Smooth muscle cell (in vitro differentiated cells): ENCODE measurements at regions not wholly inside any gene's neighbourhood (a gene's known extent, or its start where the extent isn't known, plus 50 kb on each side); places are given as distances from the start of the nearest gene placed in this dataset.

Experiments
- DNase-seq: peaks from one replicate; lab custom pipeline; 2025; ENCODE audit not compliant: unreplicated experiment; lab: John Stamatoyannopoulos, UW
- H2AFZ ChIP-seq: fragments of 200-600 bp; sonication (generic); 2 replicates; pipeline ENCODE4 v1.6.0; 2016; ENCODE audit warnings: antibody characterized with exemption, low read depth, mild to moderate bottlenecking
- H3F3A ChIP-seq: fragments of 200-600 bp; sonication (generic); 2 replicates; pipeline ENCODE4 v1.6.0; 2017; ENCODE audit warnings: antibody characterized with exemption, low read depth
- H3K27ac ChIP-seq: fragments of 200-600 bp; sonication (generic); 2 replicates; pipeline ENCODE4 v1.5.1; 2016; ENCODE audit warnings: low read depth, mild to moderate bottlenecking
- H3K27me3 ChIP-seq: fragments of 200-600 bp; sonication (generic); 2 replicates; pipeline ENCODE4 v1.6.1; 2016; ENCODE audit warnings: low read depth, mild to moderate bottlenecking
- H3K36me3 ChIP-seq: fragments of 200-600 bp; sonication (generic); 2 replicates; pipeline ENCODE4 v1.5.1; 2016; ENCODE audit warnings: low read depth
- H3K4me1 ChIP-seq: fragments of 200-600 bp; sonication (generic); 2 replicates; pipeline ENCODE4 v1.5.1; 2016; ENCODE audit warnings: low read depth
- H3K4me2 ChIP-seq: fragments of 200-600 bp; sonication (generic); 2 replicates; pipeline ENCODE4 v1.6.0; 2016; ENCODE audit warnings: mild to moderate bottlenecking
- H3K4me3 ChIP-seq: fragments of 200-600 bp; sonication (generic); 2 replicates; pipeline ENCODE4 v1.5.1; 2016; ENCODE audit warnings: mild to moderate bottlenecking
- H3K79me2 ChIP-seq: fragments of 200-600 bp; sonication (generic); 2 replicates; pipeline ENCODE4 v1.6.0; 2016; ENCODE audit warnings: low read depth, mild to moderate bottlenecking
- H3K9ac ChIP-seq: fragments of 200-600 bp; sonication (generic); 2 replicates; pipeline ENCODE4 v1.6.0; 2016; ENCODE audit warnings: low read depth
- H3K9me3 ChIP-seq: fragments of 200-600 bp; sonication (generic); replicated peaks from 2 replicates; pipeline ENCODE4 v1.5.1; 2016; ENCODE audit warnings: low read depth
- H4K20me1 ChIP-seq: fragments of 200-600 bp; sonication (generic); 2 replicates; pipeline ENCODE4 v1.6.0; 2016; ENCODE audit warnings: low read depth
- WGBS: methylation state at CpG from one replicate; pipeline ENCODE4 v1.1.7; 2016; ENCODE audit warnings: low lambda C conversion rate; 5-methylcytosine and 5-hydroxymethylcytosine counted together
- TF ChIP-seq, protein P1 (sequence below): fragments of 200-600 bp; sonication (generic); IDR thresholded peaks from 2 replicates; pipeline ENCODE4 v1.5.1; 2017; ENCODE audit warnings: borderline replicate concordance, mild to moderate bottlenecking, antibody characterized with exemption; ENCODE audit not compliant: insufficient read depth, poor library complexity, severe bottlenecking

DNA sequence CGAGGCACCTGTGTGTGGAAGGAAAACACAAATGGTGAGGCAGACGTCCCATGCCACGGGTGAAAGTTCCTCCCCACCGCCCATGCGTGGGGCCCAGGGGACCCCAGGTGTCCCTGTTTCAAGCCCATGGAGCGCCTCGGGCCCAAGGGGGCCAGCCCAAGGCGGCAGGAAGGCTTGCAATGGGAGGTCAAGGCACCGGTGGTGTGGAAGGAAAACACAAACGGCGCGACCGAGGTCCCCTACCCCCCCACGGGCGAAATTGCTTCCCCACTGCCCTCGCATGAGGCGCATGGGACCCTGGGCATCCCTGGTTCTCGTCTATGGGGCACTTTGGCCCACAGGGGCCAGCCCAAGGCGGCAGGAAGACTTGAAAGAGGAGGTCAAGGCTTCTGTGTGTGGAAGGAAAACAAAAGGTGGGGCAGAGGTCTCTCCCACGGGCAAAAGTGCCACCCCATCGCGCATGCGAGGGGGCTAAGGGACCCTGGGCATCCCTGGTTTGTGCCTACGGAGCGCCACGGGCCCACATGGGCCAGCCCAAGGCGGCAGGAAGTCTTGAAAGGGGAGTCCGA is 379.4 kb downstream of the ALG10 start:
- H3K4me1 ChIP-seq, result no peaks in the 10 kb centered on the region
- DNase-seq, result no peak
- TF ChIP-seq, protein P1, sequence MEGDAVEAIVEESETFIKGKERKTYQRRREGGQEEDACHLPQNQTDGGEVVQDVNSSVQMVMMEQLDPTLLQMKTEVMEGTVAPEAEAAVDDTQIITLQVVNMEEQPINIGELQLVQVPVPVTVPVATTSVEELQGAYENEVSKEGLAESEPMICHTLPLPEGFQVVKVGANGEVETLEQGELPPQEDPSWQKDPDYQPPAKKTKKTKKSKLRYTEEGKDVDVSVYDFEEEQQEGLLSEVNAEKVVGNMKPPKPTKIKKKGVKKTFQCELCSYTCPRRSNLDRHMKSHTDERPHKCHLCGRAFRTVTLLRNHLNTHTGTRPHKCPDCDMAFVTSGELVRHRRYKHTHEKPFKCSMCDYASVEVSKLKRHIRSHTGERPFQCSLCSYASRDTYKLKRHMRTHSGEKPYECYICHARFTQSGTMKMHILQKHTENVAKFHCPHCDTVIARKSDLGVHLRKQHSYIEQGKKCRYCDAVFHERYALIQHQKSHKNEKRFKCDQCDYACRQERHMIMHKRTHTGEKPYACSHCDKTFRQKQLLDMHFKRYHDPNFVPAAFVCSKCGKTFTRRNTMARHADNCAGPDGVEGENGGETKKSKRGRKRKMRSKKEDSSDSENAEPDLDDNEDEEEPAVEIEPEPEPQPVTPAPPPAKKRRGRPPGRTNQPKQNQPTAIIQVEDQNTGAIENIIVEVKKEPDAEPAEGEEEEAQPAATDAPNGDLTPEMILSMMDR, result no peak
- H3K27me3 ChIP-seq, result no peaks in the 10 kb centered on the region
- H3K4me2 ChIP-seq, result no peak overlapping the region
- H3K4me3 ChIP-seq, result no peak overlapping the region
- H3K9me3 ChIP-seq, result no peaks in the 10 kb centered on the region
- H3F3A ChIP-seq, result no peaks in the 10 kb centered on the region
- no peak overlapping the region for H3K27ac ChIP-seq
- H4K20me1 ChIP-seq, result no peaks in the 10 kb centered on the region
- no peaks in the 10 kb centered on the region for H3K36me3 ChIP-seq
- WGBS, result 62% methylated on average over 28 of the region's 28 CpGs
- no peak overlapping the region for H3K9ac ChIP-seq
- no peaks in the 10 kb centered on the region for H3K79me2 ChIP-seq
- no peak overlapping the region for H2AFZ ChIP-seq

- Histone ChIP-seq H3K27ac (no peak overlapping the region), H3K9ac (no peak overlapping the region), H3K4me2 (no peak overlapping the region), H3K4me3 (no peak overlapping the region), H2AFZ (no peak overlapping the region), H3K36me3 (no peaks in the 10 kb centered on the region), H3K27me3 (no peaks in the 10 kb centered on the region), H3K4me1 (no peaks in the 10 kb centered on the region), H3F3A (no peaks in the 10 kb centered on the region), H3K79me2 (no peaks in the 10 kb centered on the region), H3K9me3 (no peaks in the 10 kb centered on the region), H4K20me1 (no peaks in the 10 kb centered on the region)
- TF ChIP-seq, protein P1, result no peak
- WGBS, result 72% methylated on average over 30 of the region's 30 CpGs
- no peak for DNase-seq
Measured at GRCh38 chr12:34402228-34402898, 380.1 kb downstream of the ALG10 start.

DNA sequence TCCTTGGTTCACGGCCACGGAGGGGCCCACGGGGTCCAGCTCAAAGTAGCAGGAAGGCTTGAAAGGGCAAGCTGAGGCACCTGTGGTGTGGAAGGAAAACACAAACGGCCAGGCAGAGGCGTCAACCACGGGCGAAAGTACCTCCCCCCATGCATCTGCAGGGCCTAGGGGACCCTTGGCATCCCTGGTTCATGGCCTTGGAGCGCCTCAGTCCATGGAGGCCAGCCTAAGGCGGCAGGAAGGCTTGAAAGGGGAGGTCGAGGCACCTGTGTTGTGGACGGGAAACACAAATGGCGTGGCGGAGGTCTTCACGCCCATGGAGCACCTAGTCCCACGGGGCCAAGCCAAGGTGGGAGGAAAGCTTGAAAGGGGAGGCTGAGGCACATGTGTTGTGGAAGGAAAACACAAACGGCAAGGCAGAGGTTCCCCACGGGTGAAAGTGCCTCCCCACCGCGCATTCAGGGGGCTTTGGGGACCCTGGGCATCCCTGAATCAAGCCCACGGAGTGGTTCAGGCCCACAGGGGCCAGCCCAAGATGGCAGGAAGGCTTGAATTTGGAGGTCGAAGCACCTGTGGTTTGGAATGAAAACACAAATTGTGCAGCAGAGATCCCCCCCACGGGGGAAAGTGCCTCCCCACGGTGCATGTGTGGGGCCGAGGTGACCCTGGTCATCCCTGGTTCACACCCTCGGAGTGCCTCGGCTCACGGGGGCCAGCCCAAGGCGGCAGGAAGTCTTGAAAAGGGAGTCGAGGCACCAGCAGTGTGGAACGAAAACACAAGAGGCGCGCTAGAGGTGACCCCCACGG is 380.8 kb downstream of the ALG10 start:
- no peak overlapping the region for H2AFZ ChIP-seq
- H3F3A ChIP-seq, result no peaks in the 10 kb centered on the region
- no peaks in the 10 kb centered on the region for H4K20me1 ChIP-seq
- no peak overlapping the region for H3K27ac ChIP-seq
- no peaks in the 10 kb centered on the region for H3K4me1 ChIP-seq
- no peaks in the 10 kb centered on the region for H3K79me2 ChIP-seq
- H3K9me3 ChIP-seq, result no peaks in the 10 kb centered on the region
- H3K4me3 ChIP-seq, result no peak overlapping the region
- TF ChIP-seq, protein P1, result no peak
- H3K4me2 ChIP-seq, result no peak overlapping the region
- H3K36me3 ChIP-seq, result no peaks in the 10 kb centered on the region
- DNase-seq, result no peak
- H3K27me3 ChIP-seq, result no peaks in the 10 kb centered on the region
- H3K9ac ChIP-seq, result no peak overlapping the region
- 82% methylated on average over 33 of the region's 33 CpGs for WGBS
